ENCODE measurements at regions not wholly inside any gene's neighbourhood (a gene's known extent, or its start where the extent isn't known, plus 50 kb on each side); places are given as distances from the start of the nearest gene placed in this dataset.

GRCh38 chr15:39075311-39075710 is 505.6 kb upstream of the THBS1 start:
- H4K20me1 ChIP-seq (ENCODE audit: insufficient read depth, low read length), result no peaks in the 10 kb centered on the region
- DNase-seq (ENCODE audit: insufficient read length, low spot score, missing footprints), result peak; percentile 36
- H3K4me3 ChIP-seq (ENCODE audit: insufficient read depth, low read length), result no peak overlapping the region
- no peaks in the 10 kb centered on the region for H3K27me3 ChIP-seq (ENCODE audit: insufficient read depth, low read length)
- H3K27ac ChIP-seq (ENCODE audit: low read depth, low read length), result peak overlapping the region; percentile 35
- no peak for TF ChIP-seq CTCF (IDR thresholded peaks at IDR 0.05; ENCODE audit: extremely low read depth, low read depth, low read length)
- H3K4me1 ChIP-seq (ENCODE audit: insufficient read depth, low read length), result peaks cover 15% of the 10 kb centered on the region
- no peaks in the 10 kb centered on the region for H3K9me3 ChIP-seq (ENCODE audit: low read depth, low read length)
- no peaks in the 10 kb centered on the region for H3K79me2 ChIP-seq (ENCODE audit: insufficient read depth, low read length)
- no peaks in the 10 kb centered on the region for H3K36me3 ChIP-seq (ENCODE audit: insufficient read depth, low read length)
- H3K4me2 ChIP-seq (ENCODE audit: insufficient read depth, low read length), result no peak overlapping the region
- H2AFZ ChIP-seq (ENCODE audit: low read length), result no peak overlapping the region

DNA sequence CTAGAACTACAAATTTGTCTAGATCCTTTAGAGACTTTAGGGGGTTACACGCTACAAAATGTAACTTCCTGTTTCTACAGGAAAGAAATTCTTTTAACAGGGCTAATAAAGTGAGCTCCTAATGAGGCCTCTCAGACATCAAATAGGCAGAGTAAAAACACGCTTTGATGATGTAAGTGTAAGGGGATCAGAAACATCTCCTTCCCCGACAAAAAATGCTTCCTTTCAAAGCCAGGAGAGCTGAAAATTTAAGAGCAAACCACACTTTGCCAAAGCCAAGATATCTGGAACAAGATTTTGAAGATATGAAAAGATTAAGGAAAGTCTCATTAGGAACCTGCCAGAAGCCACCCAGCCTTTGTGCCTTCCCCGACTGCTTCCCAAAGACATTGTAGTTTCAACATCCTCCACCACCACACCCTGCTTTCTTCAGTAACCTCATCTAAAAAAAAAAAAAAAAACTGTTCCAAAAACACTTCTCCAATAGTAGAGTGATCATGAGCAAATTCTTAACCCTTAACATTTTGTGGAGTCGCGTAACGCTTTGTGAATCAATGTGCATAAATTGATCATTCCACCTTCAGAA is 505.0 kb upstream of the THBS1 start:
- no peak for TF ChIP-seq CTCF (IDR thresholded peaks at IDR 0.05; ENCODE audit: extremely low read depth, low read depth, low read length)
- Histone ChIP-seq H3K27ac (ENCODE audit: low read depth, low read length) (peak overlapping the region; percentile 35), H2AFZ (ENCODE audit: low read length) (no peak overlapping the region), H4K20me1 (ENCODE audit: insufficient read depth, low read length) (no peaks in the 10 kb centered on the region), H3K4me1 (ENCODE audit: insufficient read depth, low read length) (peaks cover 15% of the 10 kb centered on the region), H3K27me3 (ENCODE audit: insufficient read depth, low read length) (no peaks in the 10 kb centered on the region), H3K36me3 (ENCODE audit: insufficient read depth, low read length) (no peaks in the 10 kb centered on the region), H3K9me3 (ENCODE audit: low read depth, low read length) (no peaks in the 10 kb centered on the region), H3K79me2 (ENCODE audit: insufficient read depth, low read length) (no peaks in the 10 kb centered on the region), H3K4me3 (ENCODE audit: insufficient read depth, low read length) (no peak overlapping the region), H3K4me2 (ENCODE audit: insufficient read depth, low read length) (no peak overlapping the region)
- DNase-seq (ENCODE audit: insufficient read length, low spot score, missing footprints), result no peak

GRCh38 chr15:39078026-39078425 is 502.9 kb upstream of the THBS1 start:
- Histone ChIP-seq H2AFZ (ENCODE audit: low read length) (no peak overlapping the region), H3K4me1 (ENCODE audit: insufficient read depth, low read length) (peaks cover 15% of the 10 kb centered on the region), H3K27ac (ENCODE audit: low read depth, low read length) (no peak overlapping the region), H3K4me2 (ENCODE audit: insufficient read depth, low read length) (no peak overlapping the region), H3K4me3 (ENCODE audit: insufficient read depth, low read length) (no peak overlapping the region), H3K79me2 (ENCODE audit: insufficient read depth, low read length) (no peaks in the 10 kb centered on the region), H3K27me3 (ENCODE audit: insufficient read depth, low read length) (no peaks in the 10 kb centered on the region), H3K36me3 (ENCODE audit: insufficient read depth, low read length) (no peaks in the 10 kb centered on the region), H4K20me1 (ENCODE audit: insufficient read depth, low read length) (no peaks in the 10 kb centered on the region), H3K9me3 (ENCODE audit: low read depth, low read length) (no peaks in the 10 kb centered on the region)
- no peak for DNase-seq (ENCODE audit: insufficient read length, low spot score, missing footprints)
- TF ChIP-seq CTCF (IDR thresholded peaks at IDR 0.05; ENCODE audit: extremely low read depth, low read depth, low read length), result no peak

GRCh38 chr15:39079296-39079847 is 501.5 kb upstream of the THBS1 start:
- Histone ChIP-seq H3K4me3 (ENCODE audit: insufficient read depth, low read length) (no peak overlapping the region), H3K4me2 (ENCODE audit: insufficient read depth, low read length) (peak overlapping the region; percentile 16), H3K9me3 (ENCODE audit: low read depth, low read length) (no peaks in the 10 kb centered on the region), H3K36me3 (ENCODE audit: insufficient read depth, low read length) (no peaks in the 10 kb centered on the region), H3K79me2 (ENCODE audit: insufficient read depth, low read length) (no peaks in the 10 kb centered on the region), H2AFZ (ENCODE audit: low read length) (no peak overlapping the region), H3K4me1 (ENCODE audit: insufficient read depth, low read length) (peaks cover 15% of the 10 kb centered on the region), H3K27ac (ENCODE audit: low read depth, low read length) (peak overlapping the region; percentile 69), H4K20me1 (ENCODE audit: insufficient read depth, low read length) (no peaks in the 10 kb centered on the region), H3K27me3 (ENCODE audit: insufficient read depth, low read length) (no peaks in the 10 kb centered on the region)
- no peak for TF ChIP-seq CTCF (IDR thresholded peaks at IDR 0.05; ENCODE audit: extremely low read depth, low read depth, low read length)
- peak; percentile 38 for DNase-seq (ENCODE audit: insufficient read length, low spot score, missing footprints)

Data from osteoblast (primary cell).